ENCODE measurements at regions not wholly inside any gene's neighbourhood (a gene's known extent, or its start where the extent isn't known, plus 50 kb on each side); places are given as distances from the start of the nearest gene placed in this dataset.
"Not testable (repeated sequence)": the region's sequence is repeated elsewhere in the genome, so short reads cannot be mapped to it uniquely, and the experiment has no call there.

DNA sequence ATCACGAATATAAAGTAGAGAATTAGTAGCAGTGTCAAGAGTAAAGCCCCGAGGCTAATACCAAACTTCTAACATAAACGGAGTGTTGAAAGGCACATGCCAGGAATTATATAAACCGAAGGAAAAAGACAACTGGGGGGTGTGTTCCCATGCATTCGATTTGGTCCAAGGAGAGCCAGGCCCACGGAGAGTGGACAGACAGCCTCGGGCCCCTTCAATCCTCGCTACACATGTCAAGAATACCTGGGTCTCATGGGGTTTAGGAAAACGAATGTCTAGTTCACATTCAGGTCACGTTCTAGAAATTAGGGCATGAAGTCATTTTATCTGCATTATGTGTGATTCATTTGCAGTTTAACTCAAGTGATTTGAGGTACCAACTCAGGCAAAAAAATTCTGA is 343.7 kb downstream of the BCL2L11 start:
- not testable (repeated sequence) for TF ChIP-seq TCF12 (IDR thresholded peaks at IDR 0.05)
- TF ChIP-seq, protein P1, sequence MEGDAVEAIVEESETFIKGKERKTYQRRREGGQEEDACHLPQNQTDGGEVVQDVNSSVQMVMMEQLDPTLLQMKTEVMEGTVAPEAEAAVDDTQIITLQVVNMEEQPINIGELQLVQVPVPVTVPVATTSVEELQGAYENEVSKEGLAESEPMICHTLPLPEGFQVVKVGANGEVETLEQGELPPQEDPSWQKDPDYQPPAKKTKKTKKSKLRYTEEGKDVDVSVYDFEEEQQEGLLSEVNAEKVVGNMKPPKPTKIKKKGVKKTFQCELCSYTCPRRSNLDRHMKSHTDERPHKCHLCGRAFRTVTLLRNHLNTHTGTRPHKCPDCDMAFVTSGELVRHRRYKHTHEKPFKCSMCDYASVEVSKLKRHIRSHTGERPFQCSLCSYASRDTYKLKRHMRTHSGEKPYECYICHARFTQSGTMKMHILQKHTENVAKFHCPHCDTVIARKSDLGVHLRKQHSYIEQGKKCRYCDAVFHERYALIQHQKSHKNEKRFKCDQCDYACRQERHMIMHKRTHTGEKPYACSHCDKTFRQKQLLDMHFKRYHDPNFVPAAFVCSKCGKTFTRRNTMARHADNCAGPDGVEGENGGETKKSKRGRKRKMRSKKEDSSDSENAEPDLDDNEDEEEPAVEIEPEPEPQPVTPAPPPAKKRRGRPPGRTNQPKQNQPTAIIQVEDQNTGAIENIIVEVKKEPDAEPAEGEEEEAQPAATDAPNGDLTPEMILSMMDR (IDR thresholded peaks at IDR 0.05), result not testable (repeated sequence)
